HAP-1 (cell line): ENCODE measurements at regions not wholly inside any gene's neighbourhood (a gene's known extent, or its start where the extent isn't known, plus 50 kb on each side); places are given as distances from the start of the nearest gene placed in this dataset.
"Not testable (repeated sequence)": the region's sequence is repeated elsewhere in the genome, so short reads cannot be mapped to it uniquely, and the experiment has no call there.

Experiments used
- DNase-seq, 2 experiments: peaks; one replicate each; pipeline ENCODE4 v3.0.0-alpha.2; 2016 to 2020; ENCODE audit warnings: low spot score in 2 of 2
- H3K27me3 ChIP-seq: fragments of 250-450 bp; sonication (Bioruptor Pico); 2 replicates; pipeline ENCODE4 v1.5.1; 2020; ENCODE audit warnings: low read depth, mild to moderate bottlenecking, moderate library complexity
- H3K36me3 ChIP-seq: fragments of 250-450 bp; sonication (Bioruptor Pico); replicated peaks from 2 replicates; pipeline ENCODE4 v1.5.1; 2020; ENCODE audit warnings: mild to moderate bottlenecking
- H3K4me1 ChIP-seq: fragments of 250-450 bp; sonication (Bioruptor Pico); 2 replicates; pipeline ENCODE4 v1.5.1; 2020; ENCODE audit warnings: mild to moderate bottlenecking
- H3K4me3 ChIP-seq: fragments of 250-450 bp; sonication (Bioruptor Pico); 2 replicates; pipeline ENCODE4 v1.5.1; 2020; ENCODE audit warnings: mild to moderate bottlenecking, moderate library complexity
- H3K9me3 ChIP-seq: fragments of 250-450 bp; sonication (Bioruptor Pico); 2 replicates; pipeline ENCODE4 v1.5.1; 2020; ENCODE audit warnings: mild to moderate bottlenecking, moderate library complexity
- in situ Hi-C: fragments of 300-500 bp; cut with MboI; formaldehyde crosslinking; loops from 3 replicates; pipeline ENCODE4 v1.14.3; 2020; ENCODE audit warnings: low sequenced_read_pairs, inconsistent platforms, mixed read lengths

DNA sequence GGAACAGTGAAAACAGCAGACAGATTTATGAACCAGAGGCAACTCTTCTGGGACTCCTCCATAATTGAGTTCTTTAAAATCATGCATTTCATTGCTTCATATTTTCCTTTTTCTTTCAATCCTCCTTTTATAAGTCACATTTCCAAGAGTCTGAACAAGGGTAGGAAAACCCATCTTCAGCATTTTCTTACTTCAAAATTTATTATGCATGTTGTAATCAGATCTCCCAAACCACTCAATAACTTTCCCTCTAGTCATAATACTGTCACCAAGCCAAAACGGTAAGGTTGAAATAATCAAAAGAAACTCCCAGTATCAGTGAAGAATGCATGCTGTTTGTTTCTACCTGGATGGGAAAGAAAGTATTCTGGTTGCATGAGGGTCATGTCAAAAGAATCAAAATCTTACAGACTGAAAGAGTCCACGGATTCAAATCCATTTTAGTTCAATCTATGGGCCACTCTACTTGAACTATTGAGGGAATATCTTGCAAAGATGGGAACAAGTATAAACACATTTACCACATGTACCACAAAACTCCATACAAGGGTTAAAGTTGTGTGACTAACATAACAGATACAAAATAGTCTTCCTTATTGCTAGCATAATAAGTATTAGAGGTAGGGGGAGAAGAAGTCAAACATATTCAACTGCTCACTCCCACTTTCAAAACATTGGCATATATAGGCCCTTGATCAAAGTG lies 797.3 kb downstream of the MAT2B start:
- Histone ChIP-seq H3K27me3 (no peaks in the 10 kb centered on the region), H3K4me1 (no peaks in the 10 kb centered on the region), H3K36me3 (no peaks in the 10 kb centered on the region), H3K4me3 (no peak overlapping the region), H3K9me3 (no peaks in the 10 kb centered on the region)
- in situ Hi-C loops, result no loop called here
- no peak for DNase-seq

DNA sequence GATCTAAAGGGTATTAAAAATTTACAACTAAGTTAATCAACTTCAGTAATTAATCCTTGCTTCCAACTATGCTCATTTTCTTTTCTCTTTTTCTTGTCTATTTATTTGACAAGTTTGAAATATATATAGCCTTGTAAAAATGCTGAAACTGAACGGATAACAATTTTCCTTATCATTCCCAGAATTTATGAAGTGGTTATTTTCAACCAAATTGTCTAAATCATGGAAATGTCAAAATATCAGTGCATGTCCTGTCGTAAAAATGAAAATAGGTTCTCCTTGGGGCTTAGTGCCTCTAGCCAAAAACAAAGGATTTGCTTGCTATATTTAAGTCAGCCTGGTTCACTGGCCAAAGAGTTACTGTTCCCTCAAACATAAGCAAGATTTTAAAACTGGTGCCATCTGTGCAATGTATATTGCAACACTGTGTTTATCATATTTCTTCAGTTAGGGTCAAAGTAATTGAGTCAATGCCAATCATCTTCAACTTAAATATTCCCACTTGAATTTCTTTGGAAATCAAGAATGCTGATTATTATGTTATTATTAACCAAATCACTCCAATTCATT lies 798.3 kb downstream of the MAT2B start:
- no peaks in the 10 kb centered on the region for H3K36me3 ChIP-seq
- DNase-seq, result no peak
- in situ Hi-C loops, result no loop called here
- no peaks in the 10 kb centered on the region for H3K27me3 ChIP-seq
- no peaks in the 10 kb centered on the region for H3K4me1 ChIP-seq
- H3K4me3 ChIP-seq, result no peak overlapping the region
- no peaks in the 10 kb centered on the region for H3K9me3 ChIP-seq

DNA sequence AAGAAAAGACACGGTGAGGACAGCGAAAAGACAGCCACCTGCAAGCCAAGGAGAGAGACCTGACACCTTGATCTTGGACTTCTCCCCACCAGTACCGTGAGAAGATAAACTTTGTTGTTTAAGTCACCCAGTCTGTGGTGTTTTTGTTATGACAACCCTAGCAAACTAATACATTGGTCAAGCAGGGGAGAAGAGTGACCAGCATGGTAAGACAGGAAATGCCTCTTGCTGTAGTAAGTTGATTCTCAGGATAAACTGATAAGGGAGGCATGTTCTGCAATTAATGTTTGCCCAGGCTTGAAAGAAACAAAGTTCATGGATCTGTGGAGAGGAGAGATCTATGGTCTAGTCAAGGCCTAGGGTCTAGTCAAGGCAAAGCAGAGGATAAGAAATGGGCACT lies 801.2 kb downstream of the MAT2B start:
- no peak overlapping the region for H3K4me3 ChIP-seq
- DNase-seq, result no peak

GRCh38 chr5:164312801-164313200 lies 807.4 kb downstream of the MAT2B start:
- in situ Hi-C loops, result no loop called here
- H3K4me3 ChIP-seq, result no peak overlapping the region

More for the DNA sequence above, 801.2 kb downstream of the MAT2B start:
- Histone ChIP-seq H3K9me3 (no peaks in the 10 kb centered on the region), H3K27me3 (no peaks in the 10 kb centered on the region), H3K4me1 (no peaks in the 10 kb centered on the region), H3K36me3 (no peaks in the 10 kb centered on the region)
- in situ Hi-C loops, result no loop called here

GRCh38 chr5:164317676-164318075 lies 812.3 kb downstream of the MAT2B start:
- Histone ChIP-seq H3K27me3 (no peaks in the 10 kb centered on the region), H3K4me3 (no peak overlapping the region), H3K36me3 (no peaks in the 10 kb centered on the region), H3K9me3 (no peaks in the 10 kb centered on the region), H3K4me1 (no peaks in the 10 kb centered on the region)
- in situ Hi-C loops, result no loop called here
- DNase-seq, result no peak

More at GRCh38 chr5:164312801-164313200, 807.4 kb downstream of the MAT2B start:
- no peaks in the 10 kb centered on the region for H3K27me3 ChIP-seq
- no peaks in the 10 kb centered on the region for H3K9me3 ChIP-seq
- no peaks in the 10 kb centered on the region for H3K36me3 ChIP-seq
- H3K4me1 ChIP-seq, result no peaks in the 10 kb centered on the region
- no peak for DNase-seq

DNA sequence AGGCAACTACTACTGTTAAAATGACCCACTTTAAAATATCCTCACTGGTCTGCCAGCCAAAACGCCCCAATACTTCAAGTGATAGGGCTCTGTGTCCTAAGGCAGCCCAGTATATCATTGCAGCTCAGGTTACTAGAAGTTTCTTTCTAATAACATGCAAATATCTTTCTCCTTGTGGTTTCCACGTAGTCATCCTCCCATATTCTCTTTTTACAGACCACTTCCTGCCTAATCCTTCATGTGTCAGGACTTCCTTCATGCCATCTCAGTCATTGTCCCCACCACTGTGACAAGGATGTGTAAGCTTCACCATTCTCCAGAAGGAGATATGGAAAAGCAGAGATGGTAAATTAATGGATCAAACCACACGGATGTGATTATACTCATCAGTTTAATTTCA lies 813.7 kb downstream of the MAT2B start:
- in situ Hi-C loops, result no loop called here
- no peak for DNase-seq

GRCh38 chr5:164324239-164324638 lies 818.8 kb downstream of the MAT2B start:
- in situ Hi-C loops, result no loop called here
- Histone ChIP-seq H3K27me3 (no peaks in the 10 kb centered on the region), H3K9me3 (no peaks in the 10 kb centered on the region), H3K4me1 (no peaks in the 10 kb centered on the region), H3K4me3 (no peak overlapping the region), H3K36me3 (no peaks in the 10 kb centered on the region)
- DNase-seq, result no peak

More for the DNA sequence above, 813.7 kb downstream of the MAT2B start:
- Histone ChIP-seq H3K9me3 (no peaks in the 10 kb centered on the region), H3K36me3 (no peaks in the 10 kb centered on the region), H3K4me1 (no peaks in the 10 kb centered on the region), H3K4me3 (no peak overlapping the region), H3K27me3 (no peaks in the 10 kb centered on the region)

- Histone ChIP-seq H3K4me3 (no peak overlapping the region), H3K4me1 (no peaks in the 10 kb centered on the region), H3K9me3 (no peaks in the 10 kb centered on the region), H3K27me3 (no peaks in the 10 kb centered on the region), H3K36me3 (no peaks in the 10 kb centered on the region)
- in situ Hi-C loops, result no loop called here
- DNase-seq, result no peak
These were observed 820.8 kb downstream of the MAT2B start for GRCh38 chr5:164326219-164326618.

- H3K4me3 ChIP-seq, in situ Hi-C loops, H3K4me1 ChIP-seq, H3K27me3 ChIP-seq, H3K9me3 ChIP-seq, H3K36me3 ChIP-seq: not testable (repeated sequence)
- peak in 1 of 2 experiments; percentile 8 for DNase-seq
These were observed 821.7 kb downstream of the MAT2B start for GRCh38 chr5:164327166-164327565.

- no peak overlapping the region for H3K4me3 ChIP-seq
- no peaks in the 10 kb centered on the region for H3K36me3 ChIP-seq
- H3K9me3 ChIP-seq, result no peaks in the 10 kb centered on the region
- H3K4me1 ChIP-seq, result no peaks in the 10 kb centered on the region
- DNase-seq, result no peak
- in situ Hi-C loops, result no loop called here
- H3K27me3 ChIP-seq, result no peaks in the 10 kb centered on the region
These were observed 827.2 kb downstream of the MAT2B start for GRCh38 chr5:164332349-164333196.

DNA sequence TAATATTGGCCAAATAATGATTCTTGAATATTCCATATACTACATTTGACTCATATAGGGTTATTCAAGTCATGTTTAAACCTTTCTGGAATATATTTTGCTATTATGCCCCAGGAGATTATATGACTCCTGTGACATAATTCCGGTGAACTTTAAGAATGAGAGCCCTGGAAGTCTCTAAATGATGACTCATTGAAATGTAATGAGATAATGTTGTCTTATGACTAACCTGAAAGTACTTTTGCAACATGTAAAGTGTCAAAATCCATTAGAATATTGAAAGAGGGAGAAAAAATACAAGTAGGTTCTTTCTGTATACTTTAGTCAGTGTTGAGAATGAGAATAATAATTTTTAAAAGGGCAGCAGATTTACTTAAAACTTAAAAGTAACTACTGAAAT lies 830.4 kb downstream of the MAT2B start:
- no peak overlapping the region for H3K4me3 ChIP-seq
- no peaks in the 10 kb centered on the region for H3K9me3 ChIP-seq
- no peaks in the 10 kb centered on the region for H3K27me3 ChIP-seq
- in situ Hi-C loops, result no loop called here
- H3K36me3 ChIP-seq, result no peaks in the 10 kb centered on the region
- no peak for DNase-seq
- H3K4me1 ChIP-seq, result no peaks in the 10 kb centered on the region

GRCh38 chr5:164336276-164336675 lies 830.9 kb downstream of the MAT2B start:
- no peak for DNase-seq
- H3K27me3 ChIP-seq, result no peaks in the 10 kb centered on the region
- H3K36me3 ChIP-seq, result no peaks in the 10 kb centered on the region
- H3K9me3 ChIP-seq, result no peaks in the 10 kb centered on the region
- H3K4me3 ChIP-seq, result no peak overlapping the region
- in situ Hi-C loops, result no loop called here
- no peaks in the 10 kb centered on the region for H3K4me1 ChIP-seq

DNA sequence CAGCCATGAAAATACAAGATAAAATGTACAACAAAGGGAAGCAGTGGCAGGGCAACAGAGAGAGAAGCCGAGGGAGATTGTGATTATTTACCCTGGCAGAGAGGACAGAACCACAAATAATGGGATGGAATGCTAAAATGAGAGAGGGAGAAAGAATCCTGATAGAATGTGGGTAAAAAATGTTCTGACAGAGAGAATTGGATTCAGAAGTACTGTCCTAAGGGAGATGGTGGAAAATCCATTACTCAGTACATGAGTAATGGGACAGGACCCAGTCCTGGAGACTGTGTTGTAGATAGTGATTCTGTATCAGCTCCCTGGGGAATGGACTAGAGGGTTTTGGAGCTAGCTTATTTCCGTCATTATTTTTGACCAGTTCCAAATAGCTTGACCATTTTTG lies 831.5 kb downstream of the MAT2B start:
- no peak for DNase-seq
- in situ Hi-C loops, result no loop called here

DNA sequence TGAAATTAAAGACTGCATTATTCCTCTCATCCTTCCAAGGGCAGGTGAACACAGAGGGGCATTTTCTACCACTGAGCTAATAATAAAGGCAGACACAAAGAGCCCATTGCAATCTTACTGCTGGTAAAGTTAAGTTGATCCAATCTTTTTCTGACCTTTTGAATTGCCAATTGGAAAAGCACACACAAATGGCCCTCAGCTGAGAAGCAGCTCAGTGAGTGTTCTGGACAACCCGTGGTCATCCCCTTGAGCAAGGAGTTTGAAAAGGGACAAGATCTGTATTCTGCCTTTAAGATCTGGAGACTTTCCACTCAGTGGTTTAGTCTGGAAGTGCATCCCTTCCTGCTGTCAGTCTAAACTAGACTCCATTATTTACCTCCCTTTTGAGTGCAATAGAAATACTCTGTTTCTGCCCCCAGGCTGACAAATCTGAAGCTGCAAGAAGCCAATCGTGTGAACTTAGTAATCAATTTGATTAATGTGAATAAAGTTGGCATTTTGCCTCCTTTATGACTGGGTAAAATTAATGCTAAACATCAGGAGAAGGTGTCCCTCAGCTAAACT lies 835.7 kb downstream of the MAT2B start:
- Histone ChIP-seq H3K4me1 (no peaks in the 10 kb centered on the region), H3K9me3 (no peaks in the 10 kb centered on the region), H3K36me3 (no peaks in the 10 kb centered on the region), H3K4me3 (no peak overlapping the region), H3K27me3 (no peaks in the 10 kb centered on the region)
- DNase-seq, result no peak
- in situ Hi-C loops, result no loop called here

More for the DNA sequence above, 831.5 kb downstream of the MAT2B start:
- Histone ChIP-seq H3K36me3 (no peaks in the 10 kb centered on the region), H3K27me3 (no peaks in the 10 kb centered on the region), H3K4me3 (no peak overlapping the region), H3K4me1 (no peaks in the 10 kb centered on the region), H3K9me3 (no peaks in the 10 kb centered on the region)
